ENCODE measurements at regions not wholly inside any gene's neighbourhood (a gene's known extent, or its start where the extent isn't known, plus 50 kb on each side); places are given as distances from the start of the nearest gene placed in this dataset.
"Not testable (repeated sequence)": the region's sequence is repeated elsewhere in the genome, so short reads cannot be mapped to it uniquely, and the experiment has no call there.

DNA sequence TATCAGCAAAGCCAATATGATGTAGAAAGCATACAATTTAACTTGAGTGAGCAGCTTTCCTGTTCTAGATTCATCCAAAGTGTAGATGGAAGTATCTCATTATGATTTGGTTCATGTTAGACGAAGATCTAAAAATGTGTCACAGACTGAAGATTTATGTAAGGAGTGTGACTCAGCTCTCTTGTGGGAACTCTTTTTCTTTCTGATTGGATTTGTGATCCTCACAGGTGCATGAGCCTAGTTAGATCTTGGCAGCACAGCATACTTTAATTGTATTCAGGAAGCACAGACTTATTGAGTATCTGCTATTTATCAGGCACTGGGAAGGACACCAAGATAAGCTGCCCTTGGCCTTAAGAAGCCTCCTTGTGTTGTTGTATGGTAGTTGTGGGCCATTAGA is 147.1 kb downstream of the C11orf91 start:
- DNase-seq, result no peak

DNA sequence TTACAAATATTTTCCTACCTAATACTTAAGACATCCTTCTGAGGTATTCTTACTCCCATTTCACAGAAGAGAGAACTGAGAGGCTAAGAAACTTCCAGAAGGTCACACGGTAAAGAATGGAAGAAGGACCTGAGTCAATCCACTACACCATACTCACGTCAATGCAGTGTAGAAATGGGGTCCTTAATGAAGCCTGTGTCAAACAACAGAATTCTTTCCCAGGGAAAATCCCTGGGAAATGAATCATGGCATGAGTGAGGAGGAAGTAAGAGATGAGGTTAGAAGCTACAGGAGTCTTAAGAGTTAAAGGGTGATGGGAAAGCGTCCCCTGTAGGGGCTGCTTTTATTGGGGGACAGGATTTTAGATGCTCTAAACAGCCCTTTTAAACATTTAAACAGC is 147.9 kb downstream of the C11orf91 start:
- DNase-seq, result no peak

DNA sequence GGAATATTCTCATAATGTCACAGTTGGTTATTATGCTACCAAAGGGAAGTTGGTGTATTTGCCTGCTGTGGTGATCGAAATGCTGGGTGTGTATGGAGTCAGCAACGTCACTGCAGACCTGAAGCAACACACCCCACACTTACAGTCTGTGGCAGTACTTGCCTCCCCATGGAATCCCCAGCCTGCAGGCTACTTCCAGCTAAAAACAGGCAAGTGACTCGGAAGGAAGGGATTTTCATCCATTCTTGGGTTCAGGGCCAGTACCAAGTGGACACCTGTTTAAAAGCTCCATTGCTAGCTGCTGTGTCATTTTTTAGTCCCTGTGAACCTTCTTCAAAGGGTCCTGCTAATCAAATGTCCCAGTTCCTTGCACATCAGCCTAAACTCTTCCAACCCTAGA is 149.6 kb downstream of the C11orf91 start:
- DNase-seq, result no peak

DNA sequence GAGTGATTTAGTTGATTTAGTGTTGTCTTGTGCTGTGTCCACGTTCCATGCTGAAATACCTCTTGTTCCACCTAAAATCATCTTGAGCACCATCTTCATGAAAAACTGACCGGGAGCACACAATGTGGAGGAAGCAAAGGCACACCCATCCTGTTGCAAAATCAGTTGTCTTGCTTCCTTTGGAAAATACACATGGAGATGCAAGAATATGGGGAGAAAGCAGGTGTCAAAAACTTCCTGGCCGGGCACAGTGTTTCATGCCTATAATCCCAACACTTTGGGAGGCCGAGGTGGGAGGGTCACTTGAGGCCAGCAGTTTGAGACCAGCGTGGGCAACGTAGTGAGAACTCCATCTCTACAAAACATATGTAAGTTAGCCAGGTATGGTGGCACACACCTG is 151.1 kb downstream of the C11orf91 start:
- no peak for DNase-seq

DNA sequence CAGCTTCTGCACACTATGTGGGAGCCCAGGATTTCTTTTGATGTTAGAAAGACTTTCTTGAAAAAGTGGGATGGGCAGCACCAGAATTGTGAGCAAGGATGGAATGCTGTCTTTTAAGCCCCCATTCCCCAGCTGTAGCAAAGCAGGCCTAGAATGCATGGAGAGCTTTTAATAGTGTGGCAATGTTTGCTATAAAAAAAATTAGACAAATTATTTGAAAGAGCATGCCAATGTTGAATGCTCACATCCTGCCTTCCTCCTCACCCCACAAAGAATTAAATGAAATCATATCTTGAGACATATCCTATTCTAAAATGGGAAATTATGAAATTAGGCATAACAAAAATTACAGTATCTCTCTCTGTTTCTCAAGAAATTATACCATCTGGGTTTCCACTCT is 154.7 kb downstream of the C11orf91 start:
- no peak for DNase-seq

DNA sequence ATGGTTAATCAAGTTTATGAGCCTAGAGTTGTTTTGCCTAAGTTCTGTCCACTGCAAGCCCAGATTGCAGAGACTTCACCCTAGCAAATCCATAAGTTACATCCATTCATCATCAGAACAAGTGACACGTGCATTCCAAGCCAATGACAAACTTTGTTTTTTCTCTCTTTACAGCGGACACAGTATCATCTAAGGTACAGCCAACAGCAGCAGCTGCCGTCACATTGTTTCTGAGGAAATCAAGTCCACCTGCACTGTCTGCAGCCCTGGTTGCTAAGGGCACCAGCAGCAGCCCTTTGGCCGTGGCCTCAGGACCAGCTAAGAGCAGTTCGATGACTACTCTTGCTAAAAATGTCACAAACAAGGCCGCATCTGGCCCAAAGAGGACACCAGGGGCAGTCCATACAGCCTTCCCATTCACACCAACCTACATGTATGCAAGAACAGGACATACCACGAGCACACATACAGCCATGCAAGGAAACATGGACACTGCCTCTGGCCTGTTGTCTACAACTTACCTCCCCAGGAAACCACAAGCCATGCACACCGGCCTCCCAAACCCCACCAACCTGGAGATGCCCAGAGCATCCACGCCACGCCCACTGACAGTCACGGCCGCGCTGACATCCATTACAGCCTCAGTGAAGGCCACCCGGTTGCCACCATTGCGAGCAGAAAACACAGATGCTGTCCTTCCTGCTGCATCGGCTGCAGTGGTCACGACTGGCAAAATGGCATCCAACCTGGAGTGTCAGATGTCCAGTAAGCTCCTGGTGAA is 155.8 kb downstream of the C11orf91 start:
- DNase-seq, result no peak

DNA sequence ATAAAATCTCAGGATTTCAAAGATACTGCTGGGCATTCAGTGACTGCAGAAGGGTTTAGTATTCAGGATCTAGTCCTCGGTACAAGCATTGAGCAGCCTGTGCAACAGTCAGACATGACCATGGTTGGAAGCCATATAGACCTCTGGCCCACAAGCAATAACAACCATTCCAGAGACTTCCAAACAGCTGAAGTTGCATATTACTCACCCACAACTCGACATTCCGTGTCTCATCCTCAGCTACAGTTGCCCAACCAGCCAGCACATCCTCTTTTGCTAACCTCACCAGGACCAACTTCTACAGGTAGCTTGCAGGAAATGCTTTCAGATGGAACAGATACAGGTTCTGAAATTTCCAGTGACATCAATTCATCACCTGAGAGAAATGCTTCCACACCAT is 156.8 kb downstream of the C11orf91 start:
- DNase-seq, result no peak

DNA sequence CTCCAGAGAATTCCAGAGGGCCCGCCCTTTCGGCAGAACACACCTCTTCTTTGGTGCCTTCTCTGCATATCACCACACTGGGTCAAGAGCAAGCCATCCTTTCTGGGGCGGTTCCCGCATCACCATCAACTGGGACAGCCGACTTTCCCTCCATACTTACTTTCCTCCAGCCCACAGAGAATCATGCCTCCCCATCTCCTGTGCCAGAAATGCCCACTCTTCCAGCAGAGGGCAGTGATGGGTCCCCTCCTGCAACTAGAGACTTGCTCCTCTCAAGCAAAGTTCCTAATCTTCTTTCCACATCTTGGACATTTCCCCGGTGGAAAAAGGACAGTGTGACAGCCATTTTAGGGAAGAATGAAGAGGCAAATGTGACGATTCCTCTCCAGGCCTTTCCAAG is 157.7 kb downstream of the C11orf91 start:
- peak in 1 of 2 donors; percentile 20 for DNase-seq

DNA sequence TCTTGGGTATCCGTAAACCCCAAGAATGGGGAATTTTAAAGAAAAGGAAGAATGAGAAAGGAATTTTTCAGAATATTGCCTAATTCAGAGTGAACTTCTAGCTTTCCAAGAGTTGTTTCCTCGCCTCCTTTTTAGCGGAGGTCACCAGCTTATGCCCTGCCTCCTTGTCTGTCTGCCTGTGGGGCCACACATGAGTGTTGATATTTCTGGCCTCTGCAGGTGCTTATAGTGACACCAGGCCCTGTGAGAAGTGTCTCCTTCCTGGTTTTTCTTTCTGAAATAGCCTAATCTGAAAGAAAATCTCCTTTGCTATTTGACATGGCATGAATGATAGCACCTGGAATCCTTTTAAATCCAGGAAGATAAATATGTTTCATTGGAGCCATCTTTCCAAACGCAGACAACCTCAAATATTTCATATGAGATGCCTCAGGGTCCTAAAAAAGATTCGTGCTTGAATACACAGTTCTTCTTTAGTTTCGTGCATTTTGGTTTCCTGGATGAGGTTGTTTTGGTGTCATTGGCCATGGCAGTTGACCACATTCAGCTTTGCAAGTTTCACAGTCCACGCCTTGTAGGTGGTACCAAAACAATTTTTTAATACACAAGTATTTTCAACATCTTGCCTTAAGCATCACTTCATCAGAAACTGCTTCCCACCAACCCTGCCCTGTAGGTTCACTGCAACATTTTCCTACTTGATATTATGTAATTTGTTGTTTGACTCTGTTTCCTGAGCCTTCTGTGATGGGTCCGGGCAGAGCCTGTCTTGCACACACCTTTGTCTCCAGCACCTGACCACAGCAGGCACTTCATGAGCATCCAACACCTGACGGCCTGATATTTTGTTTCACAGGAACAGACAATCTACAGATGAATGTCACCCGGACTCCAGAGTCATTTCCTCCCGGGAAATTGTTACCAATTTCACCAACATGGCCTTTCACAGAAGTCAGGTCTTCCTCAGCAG is 159.4 kb downstream of the C11orf91 start:
- DNase-seq, result no peak

DNA sequence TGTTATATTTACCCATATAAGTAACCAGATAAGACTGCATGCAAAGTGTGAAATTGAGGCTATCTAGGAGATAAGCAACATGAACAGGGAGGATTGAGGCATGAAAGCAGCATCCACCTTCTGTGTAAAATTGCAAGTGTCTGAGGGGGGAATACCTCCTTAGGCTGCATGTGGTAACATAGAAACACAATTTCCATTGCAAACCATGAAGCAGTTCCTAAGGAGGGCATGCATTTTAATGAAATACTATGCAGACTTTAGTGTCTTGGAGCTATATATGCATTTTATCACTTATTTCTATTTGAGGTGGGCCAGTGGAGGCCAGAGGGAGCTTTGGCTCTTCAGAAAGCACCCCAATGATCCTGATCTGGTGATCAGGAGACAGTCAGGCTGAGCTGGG is 160.2 kb downstream of the C11orf91 start:
- DNase-seq, result no peak

DNA sequence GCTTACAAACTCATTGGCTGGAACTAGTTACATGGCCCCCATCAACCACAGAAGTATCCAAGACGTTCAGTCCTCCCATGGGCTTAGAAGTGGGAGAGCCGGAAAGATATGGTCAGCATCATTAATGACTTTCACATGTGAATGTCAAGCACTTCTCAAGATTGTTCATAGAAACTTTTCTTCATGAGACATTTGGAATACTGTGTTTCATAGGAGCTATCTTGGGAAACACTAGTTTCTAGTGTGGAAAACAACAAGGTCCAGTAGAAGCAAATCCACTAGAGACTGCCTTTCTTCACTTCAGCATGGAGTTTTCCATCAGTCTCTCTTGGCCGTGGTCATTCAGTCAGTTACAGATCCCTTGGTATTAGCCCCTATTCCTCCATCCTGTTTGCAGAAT is 160.9 kb downstream of the C11orf91 start:
- DNase-seq, result no peak

DNA sequence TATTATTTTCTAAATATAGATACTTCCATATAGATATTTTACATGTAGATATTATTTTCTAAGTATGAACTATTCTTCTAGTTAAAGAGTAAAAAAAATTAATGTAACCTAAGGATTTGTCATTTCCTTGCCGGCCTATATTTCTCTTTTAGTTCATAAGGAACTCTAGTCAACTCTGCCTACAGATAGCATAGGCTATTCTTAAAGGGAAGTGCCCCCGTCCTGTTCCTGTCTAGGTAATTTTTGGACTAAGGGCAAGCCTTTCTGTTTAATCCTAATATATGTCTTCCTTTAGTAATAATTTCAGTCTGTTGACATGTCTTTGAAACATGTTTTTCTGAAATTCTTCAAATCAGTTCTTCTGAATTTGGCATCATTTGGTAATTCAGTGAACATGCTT is 161.9 kb downstream of the C11orf91 start:
- no peak for DNase-seq

DNA sequence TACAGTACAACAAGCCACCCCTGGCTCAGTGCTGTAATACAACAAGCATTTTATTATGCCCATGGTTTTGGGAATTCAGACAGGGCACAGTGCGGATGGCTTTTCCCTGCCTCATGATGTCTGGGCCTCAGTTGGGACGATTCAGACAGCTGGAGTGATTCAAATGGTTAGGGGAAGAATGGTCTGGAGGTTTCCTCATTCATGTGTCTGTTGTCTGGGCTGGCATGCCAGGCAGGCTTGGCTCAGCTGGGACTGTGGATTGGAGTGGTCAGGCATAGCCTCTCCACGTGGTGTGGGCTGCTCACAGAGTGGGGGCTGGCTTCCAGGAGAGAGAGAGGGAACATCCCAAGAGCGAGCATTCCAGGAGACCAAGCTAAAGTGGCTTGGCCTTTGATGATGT is 164.4 kb downstream of the C11orf91 start:
- no peak for DNase-seq

DNA sequence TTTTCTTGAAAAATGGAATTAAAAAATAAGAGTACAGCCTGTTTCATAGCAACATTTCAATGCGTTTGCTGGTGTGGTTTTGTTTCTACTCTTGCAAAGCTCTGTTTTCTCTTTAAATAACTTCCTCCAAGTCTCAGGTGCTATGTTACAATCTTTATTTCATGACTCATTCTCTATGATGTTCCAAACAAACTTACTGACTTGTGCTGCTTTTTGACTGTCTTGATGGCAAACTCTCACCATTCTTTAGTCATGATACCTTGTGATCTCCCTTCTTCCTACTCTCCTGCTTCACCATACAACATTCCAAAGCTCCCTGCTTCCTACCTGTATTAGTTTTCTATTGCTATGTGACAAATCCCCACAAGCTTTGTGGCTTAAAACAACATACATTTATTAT is 166.1 kb downstream of the C11orf91 start:
- DNase-seq, result no peak

DNA sequence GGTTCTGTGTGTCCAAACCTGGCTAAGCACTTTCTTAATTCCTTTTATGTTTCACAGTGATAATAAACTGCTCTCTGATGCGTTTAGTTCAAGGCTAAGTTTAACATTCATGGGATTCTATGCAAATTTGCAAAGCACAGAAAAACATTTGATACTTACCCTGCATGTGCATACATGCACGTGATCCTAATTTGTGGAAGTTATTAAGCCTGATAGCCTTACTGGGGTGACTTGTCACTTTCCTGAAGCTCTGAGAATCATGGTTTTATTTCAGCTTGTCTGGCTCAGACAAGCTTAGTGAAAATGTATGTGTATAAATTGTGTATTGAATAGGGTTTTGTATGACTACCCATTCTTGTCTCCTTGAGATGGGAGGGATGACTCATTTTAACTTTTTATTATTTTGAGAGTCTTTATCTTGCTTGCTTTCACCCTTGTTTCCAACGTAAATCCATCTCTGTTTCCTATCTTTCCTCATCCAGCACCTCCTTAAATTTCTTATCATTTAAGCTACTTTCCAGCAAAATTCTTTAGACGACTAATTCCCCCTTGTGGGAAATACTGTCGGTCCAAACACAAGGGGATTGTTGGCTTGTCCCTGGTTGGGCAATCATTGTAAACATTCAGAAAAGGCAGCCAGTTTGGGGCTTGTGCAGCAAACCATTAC is 167.1 kb downstream of the C11orf91 start:
- DNase-seq, result no peak

DNA sequence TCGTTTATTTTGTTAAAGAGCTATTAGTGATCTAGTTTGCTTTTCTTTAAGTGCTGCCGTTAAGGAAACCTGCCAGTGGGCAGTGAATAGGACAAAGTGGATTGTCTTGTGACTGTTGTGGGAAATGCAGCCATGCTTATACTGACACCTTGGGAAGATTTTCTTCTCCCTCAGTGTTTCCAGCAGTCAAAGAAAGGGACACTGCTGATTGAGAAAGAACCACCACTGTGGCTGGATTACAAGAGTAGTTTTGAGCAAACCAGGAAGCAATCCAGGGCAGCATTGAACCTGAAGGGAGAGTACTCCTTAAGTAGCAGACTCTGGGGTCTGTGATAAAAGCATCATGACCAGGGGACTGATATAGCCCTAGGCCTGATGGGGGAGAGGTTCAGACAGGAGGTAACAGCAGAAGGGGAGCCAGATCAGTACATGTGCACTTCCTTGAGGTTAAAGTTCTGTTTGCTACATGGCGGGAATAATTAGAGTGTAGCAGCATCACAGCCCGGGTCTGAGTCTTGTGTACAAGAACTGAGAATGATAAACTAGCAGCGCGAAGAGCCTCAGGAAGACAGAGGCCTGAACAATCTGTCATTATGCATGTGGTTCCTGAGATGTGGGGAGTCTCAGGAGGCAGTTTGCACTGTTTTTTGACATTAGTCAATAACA is 167.8 kb downstream of the C11orf91 start:
- no peak for DNase-seq

DNA sequence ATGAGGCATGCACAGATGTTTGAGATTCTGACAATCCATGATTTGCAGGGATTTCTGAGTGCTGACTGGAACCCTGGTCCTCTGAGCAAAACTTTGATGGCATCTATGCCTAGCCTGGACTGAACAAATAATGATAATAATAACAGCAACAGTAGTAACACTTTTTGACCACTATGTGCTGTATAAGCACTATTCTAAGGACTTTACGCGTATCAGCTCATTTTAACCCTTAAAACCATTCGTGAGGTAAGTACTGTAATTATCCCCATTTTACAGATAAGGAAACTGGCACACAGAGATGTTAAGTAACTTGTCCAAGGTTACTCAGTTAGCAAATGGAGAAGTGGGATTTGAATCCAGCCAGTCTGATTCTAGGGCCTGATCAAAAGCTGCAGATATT is 168.4 kb downstream of the C11orf91 start:
- DNase-seq, result no peak

DNA sequence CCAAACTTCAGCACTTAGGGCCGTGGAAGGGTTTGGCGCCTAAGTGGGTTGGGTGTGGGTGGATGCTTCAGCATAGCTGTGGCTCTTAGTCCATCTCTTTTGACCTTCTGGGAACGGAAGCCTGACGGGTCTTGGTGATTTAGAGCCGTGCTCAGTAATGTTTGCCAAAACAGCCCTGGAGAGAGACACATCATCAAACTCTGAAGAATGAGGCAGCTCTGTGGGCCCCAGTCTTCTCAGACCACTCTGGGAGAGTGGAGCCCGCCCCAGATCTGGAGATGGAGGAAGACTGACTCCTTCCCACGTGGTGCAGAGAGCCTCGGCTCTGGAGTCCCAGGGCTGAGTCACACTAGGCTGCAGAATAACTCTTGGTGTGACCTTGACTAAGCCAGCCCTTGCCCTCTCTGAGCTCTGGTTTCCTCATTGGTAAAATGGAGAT is 168.9 kb downstream of the C11orf91 start:
- no peak for DNase-seq

DNA sequence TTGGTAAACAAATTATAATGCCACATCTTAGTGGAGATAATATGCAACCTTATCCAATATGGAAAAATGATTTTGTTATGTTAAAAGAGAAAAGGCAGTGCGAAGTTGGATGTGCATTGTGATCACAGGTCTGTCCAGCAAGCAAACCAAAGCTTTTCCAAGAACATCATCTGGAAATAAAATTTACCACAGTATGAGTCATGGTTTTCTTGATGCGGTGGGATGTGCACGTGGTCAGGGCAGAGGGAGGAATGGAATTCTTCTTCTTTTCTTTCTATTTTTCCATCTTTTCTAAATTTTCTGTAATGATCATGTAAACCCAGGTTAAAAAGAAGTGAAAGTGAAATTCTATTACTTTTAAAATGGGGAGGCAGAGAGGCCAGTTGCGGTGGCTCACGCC is 169.8 kb downstream of the C11orf91 start:
- DNase-seq, result no peak

DNA sequence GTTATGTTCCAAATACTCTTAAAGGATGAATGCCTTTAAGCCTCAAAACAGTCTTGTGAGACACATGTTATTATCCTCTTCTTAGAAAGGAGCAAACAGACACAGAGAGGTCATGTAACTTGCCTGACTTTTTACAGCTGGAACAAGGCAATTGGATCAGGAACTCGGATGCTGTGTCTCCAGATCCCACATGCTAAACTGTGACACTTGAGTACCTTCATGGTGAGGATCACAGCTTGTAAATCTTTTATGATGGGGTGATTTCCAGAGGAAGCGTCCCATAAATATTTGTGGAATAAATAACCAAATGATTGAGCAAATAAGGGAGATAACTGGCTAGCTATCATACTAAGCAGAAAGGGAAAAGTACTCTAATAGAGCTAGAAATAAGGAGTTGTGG is 171.2 kb downstream of the C11orf91 start:
- DNase-seq, result no peak

DNA sequence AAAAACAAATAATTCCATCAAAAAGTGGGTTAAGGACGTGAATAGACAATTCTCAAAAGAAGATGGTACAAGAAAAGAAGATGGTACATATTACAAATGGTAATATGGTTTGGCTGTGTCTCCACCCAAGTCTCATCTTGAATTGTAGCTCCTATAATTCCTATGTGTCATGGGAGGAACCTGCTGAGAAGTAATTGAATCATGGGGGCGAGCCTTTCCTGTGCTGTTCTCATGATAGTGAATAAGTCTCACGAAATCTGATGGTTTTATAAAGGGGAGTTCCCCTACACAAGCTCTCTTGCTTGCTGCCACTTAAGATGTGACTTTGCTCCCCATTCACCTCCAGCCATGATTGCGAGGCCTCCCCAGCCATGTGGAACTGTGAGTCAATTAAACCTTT is 172.9 kb downstream of the C11orf91 start:
- not testable (repeated sequence) for DNase-seq

DNA sequence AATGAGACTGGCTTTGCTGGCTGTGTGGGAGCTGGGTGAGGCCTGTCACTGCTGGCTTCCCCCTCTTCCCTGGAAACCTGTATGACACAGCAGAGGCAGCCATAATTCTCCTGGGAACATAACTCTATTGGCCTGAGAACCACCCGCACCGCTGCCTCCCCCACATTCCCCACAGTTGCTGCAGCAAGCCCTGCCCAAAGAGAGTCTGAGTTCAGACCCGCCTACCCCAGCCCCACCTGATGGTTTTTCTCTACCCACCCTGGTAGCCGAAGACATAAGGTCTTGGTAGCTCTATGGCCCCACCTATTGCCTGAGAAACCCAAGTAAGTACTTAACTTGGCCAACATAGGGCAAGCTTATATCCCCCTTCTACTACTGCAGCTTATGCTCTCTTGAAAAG is 174.8 kb downstream of the C11orf91 start:
- DNase-seq, result no peak

DNA sequence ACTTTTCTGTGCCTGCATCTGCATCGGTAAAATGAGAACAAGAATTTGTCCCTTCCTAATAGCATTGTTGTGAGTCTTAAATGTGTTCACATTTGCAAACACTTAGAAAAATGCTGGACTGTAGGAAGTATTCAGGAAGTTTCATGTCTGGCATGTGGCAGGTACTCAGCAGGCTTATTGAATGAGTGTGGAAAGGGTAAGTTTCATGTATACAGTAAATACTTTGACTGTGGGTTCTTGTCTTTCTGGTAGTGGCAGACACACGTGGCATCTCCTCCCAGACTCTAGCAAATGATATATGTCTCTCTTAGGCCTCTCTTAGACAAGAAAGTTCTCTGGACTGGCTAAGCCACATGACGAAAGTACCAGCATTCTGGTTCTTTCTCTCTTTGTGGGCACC is 179.2 kb downstream of the C11orf91 start:
- DNase-seq, result no peak

All from CD4-positive, alpha-beta T cell treated with Interleukin-4 for 1 hour (primary cell).